Panc1 (cell line): ENCODE measurements at regions not wholly inside any gene's neighbourhood (a gene's known extent, or its start where the extent isn't known, plus 50 kb on each side); places are given as distances from the start of the nearest gene placed in this dataset.

ENCODE experiments used
- ATAC-seq: fragments of 200-7000 bp; cut with Tn5 transposase; 2 replicates; pipeline ENCODE4 v1.9.1; 2020; ENCODE audit warnings: mild to moderate bottlenecking, moderate library complexity
- BruUV-seq: library from RNA; stranded (reverse); fragments of 400-500 nt; replicated peaks from 2 replicates; lab custom pipeline; 2021; lab: Mats Ljungman, UMichigan
- CTCF ChIA-PET: fragments of 300-600 bp; sonication (Branson Sonifier 250); formaldehyde crosslinking; loops from one replicate; lab custom pipeline; 2022; ENCODE audit warnings: antibody characterized with exemption; lab: Charles Lee
- POLR2A ChIA-PET: fragments of 300-600 bp; sonication (Branson Sonifier 250); formaldehyde crosslinking; loops from one replicate; lab custom pipeline; 2022; ENCODE audit warnings: antibody characterized with exemption; lab: Charles Lee
- DNase-seq: peaks from one replicate; pipeline ENCODE4 v3.0.0-alpha.2; 2010; ENCODE audit warnings: low read depth, low spot score
- H3K27ac ChIP-seq: 2 replicates; pipeline ENCODE4 v1.5.1; 2011; ENCODE audit warnings: mild to moderate bottlenecking, low read length, inconsistent platforms
- H3K27me3 ChIP-seq: fragments of 200-500 bp; sonication (Bioruptor generic); 2 replicates; pipeline ENCODE4 v1.6.0; 2014; ENCODE audit warnings: low read length, inconsistent platforms; ENCODE audit not compliant: control insufficient read depth, insufficient read depth
- H3K36me3 ChIP-seq: fragments of 200-500 bp; sonication (Bioruptor generic); 2 replicates; pipeline ENCODE4 v1.5.1; 2014; ENCODE audit warnings: inconsistent platforms, mild to moderate bottlenecking, low read length, moderate library complexity; ENCODE audit not compliant: control insufficient read depth, insufficient read depth
- H3K4me1 ChIP-seq: 2 replicates; pipeline ENCODE4 v1.5.1; 2011; ENCODE audit warnings: inconsistent platforms, mild to moderate bottlenecking, low read length, moderate library complexity; ENCODE audit not compliant: control insufficient read depth, insufficient read depth
- H3K4me3 ChIP-seq, 2 experiments: 2 replicates each; pipeline ENCODE4 v1.5.1; 2011 to 2012; ENCODE audit warnings: low read depth in 2 of 2, low read length in 2 of 2, mild to moderate bottlenecking in 2 of 2, inconsistent platforms in 1 of 2, moderate library complexity in 1 of 2
- H3K9me3 ChIP-seq: fragments of 200-500 bp; sonication (Bioruptor generic); 2 replicates; pipeline ENCODE4 v1.5.1; 2014; ENCODE audit warnings: low read depth, mild to moderate bottlenecking, inconsistent platforms, low read length, moderate library complexity; ENCODE audit not compliant: control insufficient read depth, insufficient read depth
- CTCF ChIP-seq: fragments of 450-650 bp; IDR thresholded peaks from 2 replicates; pipeline ENCODE4 v1.5.1; 2017; ENCODE audit warnings: mild to moderate bottlenecking
- POLR2AphosphoS5 ChIP-seq: IDR thresholded peaks from 2 replicates; pipeline ENCODE4 v1.6.1; 2012; ENCODE audit warnings: mild to moderate bottlenecking, low read depth, low read length, moderate library complexity
- REST ChIP-seq, 2 experiments: IDR thresholded peaks; 2 replicates each; pipeline ENCODE4 v1.6.1; 2011 to 2012; ENCODE audit warnings: low read depth in 2 of 2, control low read depth in 1 of 2, low read length in 1 of 2, mild to moderate bottlenecking in 1 of 2, moderate library complexity in 1 of 2; ENCODE audit not compliant: insufficient read depth in 1 of 2
- SIN3A ChIP-seq: IDR thresholded peaks from 2 replicates; pipeline ENCODE4 v1.6.1; 2012; ENCODE audit warnings: low read depth, mild to moderate bottlenecking, low read length, moderate library complexity, borderline replicate concordance; ENCODE audit not compliant: insufficient read depth
- TCF7L2 ChIP-seq: IDR thresholded peaks from 2 replicates; pipeline ENCODE4 v1.6.1; 2011; ENCODE audit warnings: mild to moderate bottlenecking, low read depth, low read length, inconsistent platforms
- in situ Hi-C: cut with HindIII; loops from 2 replicates; pipeline ENCODE4 v1.10.0; 2016; ENCODE audit warnings: low sequenced_read_pairs, low pct_unique_long_range_greater_than_20kb
- intact Hi-C: fragments of 100-400 bp; cut with micrococcal nuclease; formaldehyde crosslinking; loops from one replicate; pipeline ENCODE4 v1.10.0; 2022; ENCODE audit not compliant: unreplicated experiment

GRCh38 chr15:96415513-96416217, 85.2 kb downstream of the NR2F2 start:
- TF ChIP-seq SIN3A (no peak), POLR2AphosphoS5 (no peak), REST (IDR thresholded peaks at IDR 0.05; ENCODE audit: insufficient read depth in 1 of 2, low read depth in 2 of 2, low read length in 1 of 2) (no peak), CTCF (no peak), TCF7L2 (no peak)
- DNase-seq (no peak), ATAC-seq (no peak)
- in situ Hi-C loops (no loop called here), intact Hi-C loops (no loop called here)
- BruUV-seq, result no TSS peak
- ChIA-PET POLR2A (no interaction called here), CTCF (no interaction called here)
- Histone ChIP-seq H3K36me3 (no peaks in the 10 kb centered on the region; the same call in 1 of the 2 replicates), H3K27ac (no peak overlapping the region), H3K4me1 (no peaks in the 10 kb centered on the region), H3K27me3 (peaks cover 48% of the 10 kb centered on the region), H3K4me3 (no peak overlapping the region), H3K9me3 (no peaks in the 10 kb centered on the region)

GRCh38 chr15:96416218-96416933, 85.9 kb downstream of the NR2F2 start:
- H3K4me1 ChIP-seq, result no peaks in the 10 kb centered on the region
- no peaks in the 10 kb centered on the region; the same call in 1 of the 2 replicates for H3K36me3 ChIP-seq
- H3K27me3 ChIP-seq, result peaks cover 43% of the 10 kb centered on the region
- ChIA-PET POLR2A (no interaction called here), CTCF (no interaction called here)
- no peak overlapping the region for H3K4me3 ChIP-seq
- intact Hi-C loops (no loop called here), in situ Hi-C loops (no loop called here)
- no peak for ATAC-seq
- no peak overlapping the region for H3K27ac ChIP-seq
- no peaks in the 10 kb centered on the region for H3K9me3 ChIP-seq
- TF ChIP-seq TCF7L2, result no peak
- no peak for DNase-seq
- BruUV-seq, result no TSS peak
